ENCODE measurements at regions not wholly inside any gene's neighbourhood (a gene's known extent, or its start where the extent isn't known, plus 50 kb on each side); places are given as distances from the start of the nearest gene placed in this dataset.

GRCh38 chr4:26171501-26171900, 149.3 kb upstream of the RBPJ start:
- TF ChIP-seq CTCF (IDR thresholded peaks at IDR 0.05): no peak
- intact Hi-C loops (cut with DNase I): no loop called here
- H3K27me3 ChIP-seq: no peaks in the 10 kb centered on the region
- no peaks in the 10 kb centered on the region for H3K9me3 ChIP-seq
- H3K36me3 ChIP-seq: no peaks in the 10 kb centered on the region
- H3K9ac ChIP-seq (ENCODE audit: low read depth in 2 of 2, low read length in 2 of 2): peak overlapping the region in 1 of 2 donors; percentile 31
- H3K4me1 ChIP-seq: peaks cover 4% of the 10 kb centered on the region
- DNase-seq: no peak
- H3K27ac ChIP-seq: no peak overlapping the region
- no peak overlapping the region for H3K4me3 ChIP-seq

DNA sequence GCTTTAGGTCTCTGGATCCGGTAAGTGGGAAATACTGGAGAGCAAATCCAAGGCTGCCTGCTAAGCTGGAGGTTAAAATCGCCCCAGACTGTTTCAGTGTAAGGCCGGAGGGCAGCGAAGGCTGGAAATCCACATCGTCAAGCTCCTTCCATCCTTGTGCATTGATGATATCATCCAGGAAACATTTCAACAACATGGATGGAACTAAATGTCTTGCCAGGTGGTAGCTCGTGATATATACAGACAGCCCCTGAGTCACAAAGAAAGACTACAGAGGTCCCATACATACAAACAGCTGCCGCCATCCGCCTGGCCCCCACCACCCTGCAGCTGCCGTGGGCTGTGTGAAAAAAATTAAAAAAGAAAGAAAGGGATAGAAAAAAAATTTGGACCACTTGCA, 148.9 kb upstream of the RBPJ start:
- intact Hi-C loops (cut with DNase I): no loop called here
- no peaks in the 10 kb centered on the region for H3K36me3 ChIP-seq
- no peaks in the 10 kb centered on the region for H3K27me3 ChIP-seq
- no peak overlapping the region for H3K4me3 ChIP-seq
- H3K9me3 ChIP-seq: no peaks in the 10 kb centered on the region
- TF ChIP-seq CTCF (IDR thresholded peaks at IDR 0.05): no peak
- no peak overlapping the region for H3K27ac ChIP-seq
- peaks cover 4% of the 10 kb centered on the region for H3K4me1 ChIP-seq
- DNase-seq: no peak
- H3K9ac ChIP-seq (ENCODE audit: low read depth in 2 of 2, low read length in 2 of 2): peak overlapping the region in 1 of 2 donors; percentile 31

- intact Hi-C loops (cut with DNase I): no loop called here
- no peaks in the 10 kb centered on the region for H3K9me3 ChIP-seq
- no peak for DNase-seq
- H3K36me3 ChIP-seq: no peaks in the 10 kb centered on the region
- H3K27me3 ChIP-seq: no peaks in the 10 kb centered on the region
- peaks cover 4% of the 10 kb centered on the region for H3K4me1 ChIP-seq
- no peak overlapping the region for H3K4me3 ChIP-seq
- H3K27ac ChIP-seq: no peak overlapping the region
- no peak for TF ChIP-seq CTCF (IDR thresholded peaks at IDR 0.05)
- no peak overlapping the region for H3K9ac ChIP-seq (ENCODE audit: low read depth in 2 of 2, low read length in 2 of 2)
Measured at GRCh38 chr4:26173619-26174018, 147.2 kb upstream of the RBPJ start.

DNA sequence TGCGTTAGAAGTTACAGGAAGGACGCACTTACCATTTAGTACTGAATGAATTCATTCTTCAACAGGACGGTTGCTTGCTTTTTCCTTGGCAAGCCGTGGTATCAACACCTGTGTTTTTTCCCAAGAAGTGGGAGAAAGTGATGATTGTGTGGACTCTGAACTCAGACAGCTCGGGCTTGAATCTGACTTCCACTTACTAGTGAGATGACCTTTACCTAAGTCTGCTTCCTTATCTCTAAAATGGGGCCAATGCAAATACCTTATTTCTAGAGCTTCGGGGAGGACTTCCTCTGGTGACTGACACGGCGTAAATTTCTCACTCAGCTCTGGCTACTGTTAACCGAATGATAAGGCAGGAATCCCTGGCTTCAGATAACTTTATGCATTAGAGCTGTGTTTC, 146.8 kb upstream of the RBPJ start:
- Histone ChIP-seq H3K4me3 (no peak overlapping the region), H3K27ac (no peak overlapping the region), H3K9ac (ENCODE audit: low read depth in 2 of 2, low read length in 2 of 2) (no peak overlapping the region), H3K27me3 (no peaks in the 10 kb centered on the region), H3K9me3 (no peaks in the 10 kb centered on the region), H3K36me3 (no peaks in the 10 kb centered on the region), H3K4me1 (peaks cover 4% of the 10 kb centered on the region)
- intact Hi-C loops (cut with DNase I): no loop called here
- no peak for TF ChIP-seq CTCF (IDR thresholded peaks at IDR 0.05)
- DNase-seq: no peak

DNA sequence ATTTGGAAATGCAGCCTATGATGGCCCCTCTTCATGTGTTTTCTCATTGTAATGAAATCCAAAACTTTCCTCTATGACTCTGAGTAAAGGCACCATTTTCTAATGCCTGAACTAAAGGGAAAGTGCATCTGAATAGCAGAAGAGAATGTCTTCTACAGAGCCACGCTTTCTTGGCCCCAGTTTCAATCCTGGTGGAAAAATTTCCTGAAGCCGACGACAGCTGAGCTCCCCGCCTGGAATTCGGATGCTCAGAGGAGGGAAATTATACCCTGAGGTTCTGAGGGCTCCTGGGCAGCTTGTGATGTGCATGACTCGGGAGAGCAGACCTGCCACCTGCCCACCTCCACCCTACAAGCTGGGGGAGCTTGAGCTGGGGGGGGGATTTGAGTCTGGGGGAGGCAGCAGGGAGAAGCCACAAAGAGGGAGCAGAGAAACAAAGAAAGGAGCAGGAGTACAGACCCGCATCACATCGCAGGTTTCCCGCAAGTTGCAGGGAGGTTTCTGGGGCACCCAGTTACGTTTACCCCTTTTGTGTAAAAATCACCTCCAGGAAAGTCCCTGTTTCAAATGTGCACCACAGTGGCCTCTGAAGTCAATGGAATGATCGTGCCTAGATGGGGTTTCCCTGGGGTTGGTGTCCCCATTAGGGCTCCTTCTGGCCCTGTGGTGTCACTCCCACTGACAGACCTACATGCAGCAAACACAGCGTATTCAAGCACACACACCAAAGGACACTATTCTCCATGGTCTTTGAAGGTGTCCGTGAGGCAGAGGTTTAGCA, 145.6 kb upstream of the RBPJ start:
- Histone ChIP-seq H3K9me3 (no peaks in the 10 kb centered on the region), H3K36me3 (no peaks in the 10 kb centered on the region), H3K9ac (ENCODE audit: low read depth in 2 of 2, low read length in 2 of 2) (no peak overlapping the region), H3K4me1 (peaks cover 4% of the 10 kb centered on the region), H3K4me3 (no peak overlapping the region), H3K27ac (no peak overlapping the region), H3K27me3 (no peaks in the 10 kb centered on the region)
- DNase-seq: no peak
- intact Hi-C loops (cut with DNase I): no loop called here
- no peak for TF ChIP-seq CTCF (IDR thresholded peaks at IDR 0.05)

All from colonic mucosa (tissue), 4 donors.